Activated naive CD8-positive, alpha-beta T cell treated with anti-CD3 and anti-CD28 coated beads, Interleukin-2, amount 10 ng/mL, durations not matched to agents 7 days and 5 days (primary cell): ENCODE measurements at regions not wholly inside any gene's neighbourhood (a gene's known extent, or its start where the extent isn't known, plus 50 kb on each side); places are given as distances from the start of the nearest gene placed in this dataset.

ENCODE experiments used
- ATAC-seq: fragments of 150-1000 bp; cut with Tn5 transposase; one replicate; pipeline ENCODE4 v1.10.0; 2021; ENCODE audit warnings: low read depth, moderate library complexity
- POLR2A ChIA-PET: fragments of 350-600 bp; sonication (Branson Sonifier 250); formaldehyde crosslinking; loops from one replicate; lab custom pipeline; 2021; ENCODE audit warnings: antibody characterized with exemption; lab: Charles Lee
- DNase-seq: peaks from one replicate; pipeline ENCODE4 v3.0.0; 2021
- H3K27ac Mint-ChIP-seq: one replicate; pipeline ENCODE4 v1.8.0; 2022; ENCODE audit warnings: mild to moderate bottlenecking, mixed read lengths
- H3K27me3 Mint-ChIP-seq: one replicate; pipeline ENCODE4 v1.8.0; 2022; ENCODE audit warnings: mild to moderate bottlenecking, moderate library complexity, mixed read lengths
- H3K36me3 Mint-ChIP-seq: one replicate; pipeline ENCODE4 v1.8.0; 2021; ENCODE audit warnings: mild to moderate bottlenecking, mixed read lengths
- H3K4me1 Mint-ChIP-seq: one replicate; pipeline ENCODE4 v1.8.0; 2021; ENCODE audit warnings: mixed read lengths
- H3K4me3 Mint-ChIP-seq: one replicate; pipeline ENCODE4 v1.8.0; 2022; ENCODE audit warnings: mild to moderate bottlenecking, moderate library complexity, mixed read lengths
- H3K9me3 Mint-ChIP-seq: one replicate; pipeline ENCODE4 v1.8.0; 2021; ENCODE audit warnings: mixed read lengths

- H3K4me3 Mint-ChIP-seq, result no peak overlapping the region
- POLR2A ChIA-PET, result no interaction called here
- DNase-seq (no peak), ATAC-seq (no peak)
- H3K4me1 Mint-ChIP-seq, result no peaks in the 10 kb centered on the region
- no peak overlapping the region for H3K27ac Mint-ChIP-seq
- no peaks in the 10 kb centered on the region for H3K36me3 Mint-ChIP-seq
- no peaks in the 10 kb centered on the region for H3K9me3 Mint-ChIP-seq
- H3K27me3 Mint-ChIP-seq, result peaks cover 15% of the 10 kb centered on the region
Measured at GRCh38 chr1:8267307-8267706, 50.6 kb upstream of the SLC45A1 start.

- Mint-ChIP-seq H3K4me3 (no peak overlapping the region), H3K9me3 (no peaks in the 10 kb centered on the region), H3K4me1 (no peaks in the 10 kb centered on the region), H3K36me3 (no peaks in the 10 kb centered on the region), H3K27me3 (peaks cover 15% of the 10 kb centered on the region), H3K27ac (no peak overlapping the region)
- ATAC-seq, result no peak
- DNase-seq, result no peak
- POLR2A ChIA-PET, result interaction anchor here (0.7 kb wide), 1 partner anchor 438 kb away, joined by 3 read pairs; no protein-coding TSS in a partner anchor
Measured at GRCh38 chr1:8266436-8267165, 51.3 kb upstream of the SLC45A1 start.

- Mint-ChIP-seq H3K27ac (no peak overlapping the region), H3K27me3 (peaks cover 6% of the 10 kb centered on the region), H3K4me1 (no peaks in the 10 kb centered on the region), H3K36me3 (no peaks in the 10 kb centered on the region), H3K4me3 (no peak overlapping the region), H3K9me3 (no peaks in the 10 kb centered on the region)
- POLR2A ChIA-PET, result no interaction called here
- DNase-seq (no peak), ATAC-seq (no peak)
Measured at GRCh38 chr1:8263791-8264190, 54.1 kb upstream of the SLC45A1 start.

GRCh38 chr1:8261398-8261762 is 56.5 kb upstream of the SLC45A1 start:
- no peaks in the 10 kb centered on the region for H3K36me3 Mint-ChIP-seq
- H3K4me3 Mint-ChIP-seq, result no peak overlapping the region
- no peak for DNase-seq
- ATAC-seq, result no peak
- POLR2A ChIA-PET, result no interaction called here
- peaks cover 5% of the 10 kb centered on the region for H3K27me3 Mint-ChIP-seq
- H3K9me3 Mint-ChIP-seq, result no peaks in the 10 kb centered on the region
- no peaks in the 10 kb centered on the region for H3K4me1 Mint-ChIP-seq
- no peak overlapping the region for H3K27ac Mint-ChIP-seq

GRCh38 chr1:8259498-8260290 is 58.2 kb upstream of the SLC45A1 start:
- H3K27ac Mint-ChIP-seq, result no peak overlapping the region
- no peak for ATAC-seq

GRCh38 chr1:8257621-8258020 is 60.3 kb upstream of the SLC45A1 start:
- no peak for ATAC-seq
- DNase-seq, result no peak
- H3K9me3 Mint-ChIP-seq, result no peaks in the 10 kb centered on the region
- H3K4me1 Mint-ChIP-seq, result peaks cover 3% of the 10 kb centered on the region
- POLR2A ChIA-PET, result interaction anchor here (0.7 kb wide), 1 partner anchor 148 kb away, joined by 3 read pairs; no protein-coding TSS in a partner anchor
- peaks cover 9% of the 10 kb centered on the region for H3K27me3 Mint-ChIP-seq
- no peak overlapping the region for H3K4me3 Mint-ChIP-seq
- H3K27ac Mint-ChIP-seq, result no peak overlapping the region
- no peaks in the 10 kb centered on the region for H3K36me3 Mint-ChIP-seq

More at GRCh38 chr1:8259498-8260290, 58.2 kb upstream of the SLC45A1 start:
- H3K27me3 Mint-ChIP-seq, result peaks cover 7% of the 10 kb centered on the region
- no peaks in the 10 kb centered on the region for H3K36me3 Mint-ChIP-seq
- no peak overlapping the region for H3K4me3 Mint-ChIP-seq
- H3K4me1 Mint-ChIP-seq, result no peaks in the 10 kb centered on the region
- no peak for DNase-seq
- POLR2A ChIA-PET, result interaction anchor here (0.6 kb wide), 1 partner anchor 55 kb away, joined by 4 read pairs; no protein-coding TSS in a partner anchor
- no peaks in the 10 kb centered on the region for H3K9me3 Mint-ChIP-seq

- no peak overlapping the region for H3K27ac Mint-ChIP-seq
- peaks cover 3% of the 10 kb centered on the region for H3K4me1 Mint-ChIP-seq
- POLR2A ChIA-PET, result no interaction called here
- no peaks in the 10 kb centered on the region for H3K36me3 Mint-ChIP-seq
- H3K9me3 Mint-ChIP-seq, result no peaks in the 10 kb centered on the region
- ATAC-seq (no peak), DNase-seq (no peak)
- peaks cover 9% of the 10 kb centered on the region for H3K27me3 Mint-ChIP-seq
- no peak overlapping the region for H3K4me3 Mint-ChIP-seq
Measured at GRCh38 chr1:8256321-8256720, 61.6 kb upstream of the SLC45A1 start.

GRCh38 chr1:8255712-8256111 is 62.2 kb upstream of the SLC45A1 start:
- Mint-ChIP-seq H3K4me3 (no peak overlapping the region), H3K4me1 (peaks cover 3% of the 10 kb centered on the region), H3K36me3 (no peaks in the 10 kb centered on the region), H3K9me3 (no peaks in the 10 kb centered on the region), H3K27ac (no peak overlapping the region), H3K27me3 (peaks cover 11% of the 10 kb centered on the region)
- ATAC-seq (no peak), DNase-seq (no peak)
- POLR2A ChIA-PET, result no interaction called here

- no peak overlapping the region for H3K4me3 Mint-ChIP-seq
- H3K27ac Mint-ChIP-seq, result no peak overlapping the region
- DNase-seq, result no peak
- no peaks in the 10 kb centered on the region for H3K9me3 Mint-ChIP-seq
- H3K4me1 Mint-ChIP-seq, result peaks cover 10% of the 10 kb centered on the region
- peaks cover 9% of the 10 kb centered on the region for H3K27me3 Mint-ChIP-seq
- H3K36me3 Mint-ChIP-seq, result no peaks in the 10 kb centered on the region
- POLR2A ChIA-PET, result no interaction called here
- no peak for ATAC-seq
Measured at GRCh38 chr1:8252266-8252951, 65.5 kb upstream of the SLC45A1 start.

- POLR2A ChIA-PET, result no interaction called here
- Mint-ChIP-seq H3K4me1 (peaks cover 10% of the 10 kb centered on the region), H3K27me3 (peaks cover 6% of the 10 kb centered on the region), H3K9me3 (no peaks in the 10 kb centered on the region), H3K27ac (no peak overlapping the region), H3K4me3 (no peak overlapping the region), H3K36me3 (no peaks in the 10 kb centered on the region)
- no peak for DNase-seq
- no peak for ATAC-seq
Measured at GRCh38 chr1:8251635-8252034, 66.3 kb upstream of the SLC45A1 start.

GRCh38 chr1:8249838-8250237 is 68.1 kb upstream of the SLC45A1 start:
- peaks cover 4% of the 10 kb centered on the region for H3K27me3 Mint-ChIP-seq
- peaks cover 10% of the 10 kb centered on the region for H3K4me1 Mint-ChIP-seq
- no peaks in the 10 kb centered on the region for H3K9me3 Mint-ChIP-seq
- POLR2A ChIA-PET, result no interaction called here
- no peak overlapping the region for H3K27ac Mint-ChIP-seq
- H3K36me3 Mint-ChIP-seq, result no peaks in the 10 kb centered on the region
- DNase-seq, result no peak
- no peak overlapping the region for H3K4me3 Mint-ChIP-seq
- no peak for ATAC-seq

GRCh38 chr1:8247811-8248436 is 70.0 kb upstream of the SLC45A1 start:
- no peak for ATAC-seq
- Mint-ChIP-seq H3K36me3 (no peaks in the 10 kb centered on the region), H3K27me3 (peaks cover 2% of the 10 kb centered on the region), H3K9me3 (no peaks in the 10 kb centered on the region), H3K4me3 (no peak overlapping the region), H3K4me1 (peaks cover 10% of the 10 kb centered on the region), H3K27ac (no peak overlapping the region)
- DNase-seq, result no peak
- POLR2A ChIA-PET, result no interaction called here

GRCh38 chr1:8244304-8244703 is 73.6 kb upstream of the SLC45A1 start:
- H3K27me3 Mint-ChIP-seq, result peaks cover 2% of the 10 kb centered on the region
- H3K4me3 Mint-ChIP-seq, result no peak overlapping the region
- no peak for DNase-seq
- no peaks in the 10 kb centered on the region for H3K9me3 Mint-ChIP-seq
- no peak overlapping the region for H3K27ac Mint-ChIP-seq
- H3K36me3 Mint-ChIP-seq, result no peaks in the 10 kb centered on the region
- POLR2A ChIA-PET, result no interaction called here
- peaks cover 6% of the 10 kb centered on the region for H3K4me1 Mint-ChIP-seq
- no peak for ATAC-seq
